Endometrial microvascular endothelial cells (primary cell): ENCODE measurements at regions not wholly inside any gene's neighbourhood (a gene's known extent, or its start where the extent isn't known, plus 50 kb on each side); places are given as distances from the start of the nearest gene placed in this dataset.
"Not testable (repeated sequence)": the region's sequence is repeated elsewhere in the genome, so short reads cannot be mapped to it uniquely, and the experiment has no call there.

Experiments used
- in situ Hi-C: cut with HindIII; loops from 2 replicates; pipeline ENCODE4 v1.10.0; 2017; ENCODE audit warnings: low sequenced_read_pairs, low pct_unique_long_range_greater_than_20kb; ENCODE audit errors: inconsistent ontology term

GRCh38 chr17:31604936-31605335 lies 213.5 kb downstream of the RAB11FIP4 start:
- in situ Hi-C loops = no loop called here

GRCh38 chr17:31600144-31600543 lies 208.7 kb downstream of the RAB11FIP4 start:
- in situ Hi-C loops = not testable (repeated sequence)

- in situ Hi-C loops = no loop called here
These were observed 207.6 kb downstream of the RAB11FIP4 start for GRCh38 chr17:31598921-31599571.

- in situ Hi-C loops = no loop called here
These were observed 206.9 kb downstream of the RAB11FIP4 start for GRCh38 chr17:31598399-31598782.

GRCh38 chr17:31597646-31598398 lies 206.3 kb downstream of the RAB11FIP4 start:
- in situ Hi-C loops = no loop called here

GRCh38 chr17:31596382-31597323 lies 205.2 kb downstream of the RAB11FIP4 start:
- in situ Hi-C loops = no loop called here

- in situ Hi-C loops = no loop called here
These were observed 204.3 kb downstream of the RAB11FIP4 start for GRCh38 chr17:31595666-31596381.

GRCh38 chr17:31595076-31595475 lies 203.6 kb downstream of the RAB11FIP4 start:
- in situ Hi-C loops = no loop called here

- in situ Hi-C loops = no loop called here
These were observed 202.9 kb downstream of the RAB11FIP4 start for GRCh38 chr17:31594416-31594815.

- in situ Hi-C loops = no loop called here
These were observed 202.3 kb downstream of the RAB11FIP4 start for GRCh38 chr17:31593806-31594205.

- in situ Hi-C loops = no loop called here
These were observed 200.4 kb downstream of the RAB11FIP4 start for GRCh38 chr17:31591924-31592323.

GRCh38 chr17:31588512-31588911 lies 197.0 kb downstream of the RAB11FIP4 start:
- in situ Hi-C loops = no loop called here

- in situ Hi-C loops = no loop called here
These were observed 196.6 kb downstream of the RAB11FIP4 start for GRCh38 chr17:31588034-31588433.
